Activated CD4-positive, alpha-beta T cell treated with anti-CD3 and anti-CD28 coated beads, Interleukin-2, amount 50 U/mL, for 24 hours (primary cell): ENCODE measurements at regions not wholly inside any gene's neighbourhood (a gene's known extent, or its start where the extent isn't known, plus 50 kb on each side); places are given as distances from the start of the nearest gene placed in this dataset.

Experiments used
- DNase-seq, 2 donors: peaks; one replicate each; pipeline ENCODE4 v3.0.0-alpha.2; 2020; ENCODE audit warnings: low read depth in 1 of 2, low spot score in 1 of 2

- no peak for DNase-seq
Measured at GRCh38 chr5:89498699-89499098, 615.7 kb upstream of the MEF2C start.

- no peak for DNase-seq
Measured at GRCh38 chr5:89493414-89493813, 610.4 kb upstream of the MEF2C start.

- DNase-seq: no peak
Measured at GRCh38 chr5:89484962-89485361, 602.0 kb upstream of the MEF2C start.

- no peak for DNase-seq
Measured at GRCh38 chr5:89480406-89481007, 597.5 kb upstream of the MEF2C start.

GRCh38 chr5:89478851-89479250, 595.9 kb upstream of the MEF2C start:
- DNase-seq: no peak

- no peak for DNase-seq
Measured at GRCh38 chr5:89473196-89473595, 590.2 kb upstream of the MEF2C start.

GRCh38 chr5:89471541-89471940, 588.6 kb upstream of the MEF2C start:
- DNase-seq: no peak

GRCh38 chr5:89471115-89471514, 588.1 kb upstream of the MEF2C start:
- no peak for DNase-seq

GRCh38 chr5:89470658-89471057, 587.7 kb upstream of the MEF2C start:
- no peak for DNase-seq

GRCh38 chr5:89458332-89458656, 575.3 kb upstream of the MEF2C start:
- DNase-seq: no peak

GRCh38 chr5:89457411-89458331, 574.7 kb upstream of the MEF2C start:
- DNase-seq: no peak

- no peak for DNase-seq
Measured at GRCh38 chr5:89452081-89452480, 569.1 kb upstream of the MEF2C start.

GRCh38 chr5:89451263-89451662, 568.3 kb upstream of the MEF2C start:
- DNase-seq: no peak

- no peak for DNase-seq
Measured at GRCh38 chr5:89450149-89450538, 567.2 kb upstream of the MEF2C start.

GRCh38 chr5:89449392-89450148, 566.6 kb upstream of the MEF2C start:
- no peak for DNase-seq

- DNase-seq: no peak
Measured at GRCh38 chr5:89447027-89447426, 564.0 kb upstream of the MEF2C start.

- no peak for DNase-seq
Measured at GRCh38 chr5:89445106-89445745, 562.2 kb upstream of the MEF2C start.

- no peak for DNase-seq
Measured at GRCh38 chr5:89444088-89444487, 561.1 kb upstream of the MEF2C start.

GRCh38 chr5:89443508-89443907, 560.5 kb upstream of the MEF2C start:
- DNase-seq: no peak

GRCh38 chr5:89441965-89442364, 559.0 kb upstream of the MEF2C start:
- no peak for DNase-seq

GRCh38 chr5:89440670-89441069, 557.7 kb upstream of the MEF2C start:
- DNase-seq: no peak
